Mucosa of gallbladder (tissue), 1 donor: ENCODE measurements at regions not wholly inside any gene's neighbourhood (a gene's known extent, or its start where the extent isn't known, plus 50 kb on each side); places are given as distances from the start of the nearest gene placed in this dataset.

Experiments used
- DNase-seq: peaks from one replicate; pipeline ENCODE4 v3.0.0-alpha.2; 2020; ENCODE audit warnings: low spot score
- donor health status: DM: no; HTN: no; CAD: no.

DNA sequence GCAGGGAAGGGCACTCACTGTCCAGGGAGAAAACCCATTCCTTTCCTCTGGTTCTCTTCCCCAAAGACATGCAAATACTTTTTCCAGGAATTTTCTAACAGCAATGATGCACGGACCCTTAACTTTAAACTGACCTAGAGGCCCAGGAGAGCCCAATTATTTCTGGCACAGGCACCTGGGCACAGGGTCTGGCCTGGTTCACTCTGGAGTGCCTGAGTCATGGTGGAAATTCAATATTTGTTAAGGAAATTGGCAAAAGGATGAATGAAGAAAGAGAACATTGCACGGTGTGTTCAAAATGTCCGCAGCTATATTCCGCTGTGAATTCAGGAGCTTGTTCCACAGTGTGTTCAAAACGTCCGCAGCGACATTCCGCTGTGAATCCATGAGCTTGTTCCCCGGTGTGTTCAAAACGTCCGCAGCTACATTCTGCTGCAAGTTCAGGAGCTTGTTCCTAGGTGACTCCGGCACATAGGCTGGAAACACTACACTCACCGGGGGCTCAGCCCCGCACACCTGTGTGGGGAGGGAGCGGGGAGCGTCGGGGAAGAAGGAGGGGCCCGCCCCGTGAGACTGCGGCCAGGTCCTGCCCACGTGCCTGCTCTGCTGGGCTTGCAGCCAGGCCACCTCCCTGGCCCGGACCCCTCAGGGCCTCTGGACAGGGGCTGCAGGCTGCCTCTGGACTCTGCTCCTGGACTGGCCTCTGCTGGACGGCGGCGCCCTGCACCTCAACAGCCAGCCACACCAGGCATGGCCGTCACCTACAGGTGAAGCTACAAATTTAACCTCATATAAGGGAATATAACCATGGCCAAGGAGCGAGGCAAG lies 72.0 kb upstream of the FAM20C start:
- DNase-seq: no peak

DNA sequence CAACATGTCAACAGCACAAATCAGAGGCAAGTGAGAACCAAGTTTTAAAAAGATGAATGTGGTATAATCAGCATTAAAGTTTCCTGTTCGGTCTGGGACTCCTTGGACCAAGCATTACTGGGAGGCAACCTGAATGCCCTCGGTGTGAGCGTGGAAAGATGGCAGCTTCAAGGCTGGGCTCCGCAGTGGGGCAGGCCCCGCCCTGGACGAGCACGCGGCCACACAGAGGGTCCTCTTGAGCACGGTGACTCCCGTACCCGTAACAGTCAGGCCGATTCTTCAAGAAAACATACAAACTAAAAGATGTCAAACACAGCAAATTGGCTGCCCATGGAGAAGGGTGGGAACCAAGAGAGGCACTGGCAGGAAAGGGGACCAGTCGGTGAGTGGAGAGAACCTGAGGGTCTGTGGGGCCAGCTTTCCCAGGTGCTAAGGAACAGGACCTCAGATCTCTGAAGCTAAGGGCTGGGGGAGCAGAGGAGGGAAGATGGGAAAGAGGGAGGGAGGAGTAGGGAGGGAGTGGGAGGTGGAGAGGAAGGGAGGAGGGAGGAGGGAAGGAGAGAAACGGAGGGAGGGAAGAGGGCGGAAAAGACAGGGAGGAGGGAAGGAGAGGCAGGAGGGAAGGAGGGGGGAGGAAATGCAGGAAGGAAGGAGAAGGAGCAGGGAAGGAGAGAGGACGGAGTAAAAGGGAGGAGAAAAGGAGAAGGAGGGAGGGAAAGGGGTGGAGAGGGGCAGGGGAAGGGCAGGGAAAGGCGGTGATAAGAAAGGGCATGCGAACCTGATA lies 71.2 kb upstream of the FAM20C start:
- no peak for DNase-seq

DNA sequence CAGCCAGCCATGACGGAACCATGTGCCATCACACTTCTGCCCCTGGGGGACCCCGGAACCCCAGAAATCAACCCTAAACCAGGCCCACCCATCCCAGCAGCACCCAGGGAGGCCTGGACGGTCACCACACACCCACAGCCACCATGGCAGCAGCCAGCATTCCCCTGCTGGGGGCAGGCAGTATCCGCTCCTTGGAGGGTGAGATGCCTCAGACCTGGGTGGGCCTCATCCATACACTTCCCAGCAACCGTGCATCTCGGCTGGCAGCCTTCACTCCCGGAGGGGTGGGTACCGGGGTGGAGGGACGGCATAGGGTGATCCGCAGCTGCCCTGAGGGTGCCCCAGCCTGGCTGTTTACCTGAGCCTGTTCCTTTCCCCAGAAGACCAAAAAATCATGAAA lies 69.1 kb upstream of the FAM20C start:
- DNase-seq: no peak

DNA sequence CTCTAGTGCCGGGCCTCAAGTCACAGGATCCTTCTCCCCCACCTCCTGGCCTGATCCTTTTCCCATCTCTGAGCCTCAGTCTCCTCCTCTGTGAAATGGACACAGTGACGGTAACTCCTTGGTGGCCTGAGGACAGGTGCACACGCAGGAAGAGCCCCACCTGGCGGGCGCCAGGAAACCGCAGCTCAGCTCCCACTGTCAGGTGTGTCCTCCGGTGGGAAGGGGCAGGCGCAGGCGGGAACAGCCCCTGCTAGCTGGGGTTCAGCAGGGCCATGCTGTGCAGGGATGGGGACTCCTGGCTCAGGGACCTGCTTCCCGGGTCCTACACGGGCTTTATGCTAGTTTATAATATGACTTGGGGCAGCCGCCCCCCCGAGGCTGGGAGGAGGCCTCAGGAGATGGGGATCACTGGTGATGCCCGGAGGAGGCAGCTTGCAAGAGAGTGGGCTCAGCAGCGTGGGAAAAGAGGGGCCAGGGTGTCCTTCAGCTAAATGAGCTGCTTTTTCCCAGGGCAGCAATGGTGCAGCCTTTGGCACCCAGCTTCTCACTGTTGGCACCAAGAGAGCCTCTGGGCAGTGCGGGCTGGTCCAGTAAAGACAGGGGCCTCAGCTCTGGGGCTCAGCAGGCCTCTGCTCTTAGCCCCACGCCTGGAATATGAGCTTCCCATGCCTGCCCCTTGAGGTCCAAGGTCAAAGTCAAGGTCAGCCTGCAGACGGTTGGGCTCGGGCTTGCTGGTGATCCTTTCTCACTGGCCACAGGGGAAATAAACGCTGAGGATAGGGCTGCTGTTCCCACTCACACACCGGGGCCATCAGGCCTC lies 68.0 kb upstream of the FAM20C start:
- no peak for DNase-seq

DNA sequence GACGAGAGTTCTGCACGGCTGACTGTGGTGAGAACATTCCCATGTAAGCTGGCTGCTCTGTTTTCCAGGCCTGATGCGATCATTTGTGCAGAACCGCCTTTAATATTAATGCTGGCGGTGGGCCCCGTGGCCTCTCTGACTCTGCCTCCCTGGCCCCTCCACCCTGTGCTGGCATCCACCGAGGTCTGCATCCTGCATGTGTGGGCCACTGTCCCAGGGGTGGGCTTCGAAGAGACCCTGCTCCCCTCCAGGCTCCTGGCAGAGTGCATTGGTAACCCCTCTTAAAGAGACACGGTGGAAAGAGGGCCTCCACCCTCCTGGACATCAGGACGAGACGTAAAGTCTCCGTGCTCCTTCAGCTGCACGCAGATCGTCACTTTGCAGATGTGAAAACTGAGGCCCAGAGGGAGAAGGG lies 67.3 kb upstream of the FAM20C start:
- no peak for DNase-seq

DNA sequence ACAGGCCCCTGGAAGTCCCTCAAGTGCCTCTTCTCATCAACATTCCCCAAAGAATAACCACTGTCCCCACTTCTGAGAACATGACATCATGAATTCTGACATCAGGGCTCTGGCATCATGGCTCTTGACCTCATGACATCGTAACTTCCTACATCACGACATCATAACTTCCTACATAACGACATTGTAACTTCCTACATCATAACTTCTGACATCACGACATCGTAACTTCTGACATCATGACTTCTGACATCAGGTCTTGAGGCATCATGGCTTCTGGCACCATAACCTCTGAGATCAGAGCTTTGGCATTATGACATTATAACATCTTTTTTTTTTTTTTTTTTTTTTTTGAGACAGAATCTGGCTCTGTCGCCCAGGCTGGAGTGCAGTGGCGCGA lies 66.7 kb upstream of the FAM20C start:
- DNase-seq: no peak

DNA sequence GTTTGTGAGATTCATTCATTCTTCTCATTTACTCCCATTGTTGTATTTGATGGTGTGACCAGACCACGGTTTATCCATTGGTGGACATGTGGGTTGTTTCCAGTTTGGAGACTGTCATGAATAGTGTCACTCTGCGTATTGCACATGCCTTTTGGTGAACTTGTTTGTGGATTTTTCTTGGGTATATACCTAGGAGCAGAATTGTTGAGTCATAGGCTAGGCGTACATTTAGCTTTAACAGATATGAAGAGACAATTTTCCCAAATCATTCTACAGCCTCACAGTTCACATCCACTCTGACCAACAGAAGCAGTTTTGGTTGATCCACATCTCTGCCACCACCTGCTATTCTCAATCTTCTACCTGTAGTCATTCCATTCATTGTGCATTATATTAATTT lies 66.0 kb upstream of the FAM20C start:
- DNase-seq: no peak

DNA sequence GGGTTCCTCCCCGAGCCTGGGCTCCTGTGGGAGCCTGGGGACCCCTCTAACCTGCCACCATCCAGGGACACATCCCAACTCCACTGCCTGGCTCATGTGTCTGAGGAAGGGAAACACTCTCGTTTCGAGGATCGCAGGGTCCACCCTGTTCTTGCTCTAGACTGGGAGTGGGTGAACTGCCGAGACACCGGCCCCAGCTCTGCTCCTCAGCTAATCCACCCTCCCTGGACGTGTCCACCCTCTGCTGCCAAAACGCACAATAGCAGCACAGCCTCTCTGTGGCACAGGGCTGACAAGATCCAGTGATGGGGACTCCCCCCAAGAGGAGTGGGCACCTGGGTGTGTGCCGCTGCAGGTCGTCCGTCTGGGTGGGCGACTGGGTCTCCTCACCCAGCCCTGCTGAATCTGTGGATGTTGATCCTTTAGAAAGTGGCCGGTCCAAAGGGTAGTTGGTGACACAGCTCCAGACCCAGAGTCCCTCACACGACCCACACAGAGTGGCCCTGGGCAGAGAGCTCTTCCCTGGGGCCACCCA lies 65.2 kb upstream of the FAM20C start:
- DNase-seq: no peak

DNA sequence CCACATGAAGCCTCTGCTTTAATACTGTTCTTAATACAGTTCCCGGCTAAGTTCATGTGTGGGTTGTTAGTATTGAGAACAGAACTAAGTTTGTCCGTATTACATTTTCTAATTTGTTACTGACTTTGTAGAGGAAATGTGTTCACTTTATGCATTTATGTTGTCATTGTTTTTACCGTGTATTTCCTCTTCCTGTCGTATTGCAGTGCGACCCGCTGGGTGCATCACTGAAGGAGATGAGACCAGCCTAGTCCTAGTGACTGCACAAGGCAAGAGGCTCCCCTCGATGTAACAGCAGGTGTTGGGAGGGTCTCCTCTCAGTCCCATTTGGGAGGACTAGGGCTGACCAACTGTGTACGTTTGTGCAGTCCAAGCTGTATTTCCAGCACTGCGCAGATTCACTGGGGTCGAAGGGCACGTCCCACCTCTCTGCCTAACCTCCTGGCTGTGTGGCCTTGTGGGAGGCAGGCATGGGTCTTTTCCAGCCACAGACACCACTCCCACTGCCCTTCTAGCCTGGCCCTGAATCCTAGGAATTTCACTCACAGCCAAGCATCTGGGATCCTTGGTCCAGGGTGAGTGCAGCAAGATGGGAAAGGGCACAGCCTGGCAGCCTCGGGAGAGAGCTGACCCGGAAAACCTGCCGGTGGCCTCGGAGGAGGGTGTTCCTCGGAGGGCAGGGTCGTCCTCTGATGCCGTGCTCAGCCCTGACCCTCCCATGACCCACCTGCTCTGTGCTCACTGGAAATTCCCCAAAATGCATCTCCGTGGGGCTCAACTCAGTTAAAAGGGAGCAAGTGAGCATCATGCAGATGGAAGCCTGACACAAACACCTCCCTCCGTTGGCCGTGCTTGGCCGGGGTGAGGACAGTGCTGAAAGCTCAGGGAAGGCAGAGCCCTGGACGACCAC lies 63.9 kb upstream of the FAM20C start:
- no peak for DNase-seq

DNA sequence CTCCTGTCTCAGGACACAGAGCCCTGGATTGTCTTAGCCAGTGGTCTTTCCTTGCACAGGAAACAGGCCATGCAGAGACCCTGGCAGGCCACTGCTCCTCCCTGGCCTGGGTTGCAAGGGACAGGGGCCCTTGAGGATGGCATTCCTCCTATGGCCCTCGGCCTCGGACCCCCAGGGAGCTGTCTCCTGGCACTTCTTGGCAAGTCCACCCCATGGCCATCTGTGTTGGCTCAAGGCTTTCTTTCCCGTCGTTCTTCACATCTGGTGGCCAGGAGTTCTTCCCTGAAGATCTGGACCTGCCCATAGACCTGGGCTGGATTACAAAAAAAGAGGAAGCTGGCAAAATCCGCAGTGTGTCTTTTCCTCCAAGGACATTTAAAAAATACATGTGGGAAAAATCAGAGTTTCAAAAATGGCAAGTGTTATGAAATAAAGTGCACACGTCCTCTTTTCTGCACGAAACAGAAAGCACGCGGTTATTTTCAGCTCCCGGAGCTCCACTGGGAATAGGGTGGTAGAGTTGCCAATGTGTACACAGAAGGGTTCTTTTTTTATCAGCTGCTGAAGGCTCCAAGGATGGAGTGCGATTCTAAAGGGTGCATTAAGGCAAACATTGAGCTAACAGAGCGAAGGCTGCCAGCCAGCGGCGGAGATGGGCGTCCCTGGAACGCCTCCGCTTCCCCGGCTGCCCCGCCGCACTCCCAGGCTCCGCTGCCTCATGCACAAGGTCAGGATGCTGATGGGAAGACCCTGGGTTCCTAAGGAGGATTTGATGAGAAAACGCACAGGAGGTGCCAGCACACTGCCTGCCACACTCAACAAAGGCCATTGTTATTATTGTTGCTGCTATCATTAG lies 62.8 kb upstream of the FAM20C start:
- peak; percentile 37 for DNase-seq

DNA sequence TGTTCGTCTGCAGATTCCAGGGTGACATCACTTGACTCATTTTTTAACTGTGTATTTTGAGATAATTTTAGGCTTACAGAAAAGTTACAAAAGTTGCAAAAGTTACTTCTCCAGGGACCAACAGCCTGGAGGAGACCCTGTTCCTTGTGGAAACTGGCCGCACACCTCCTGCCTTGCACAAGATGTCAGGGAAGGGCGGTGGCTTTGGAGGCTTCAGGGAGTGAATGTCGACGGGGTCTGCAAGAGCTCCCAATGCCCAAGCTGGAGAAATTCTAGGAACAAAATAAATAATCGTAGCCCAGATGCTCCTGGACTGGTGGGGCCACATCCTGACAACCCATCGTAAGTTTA lies 62.2 kb upstream of the FAM20C start:
- no peak for DNase-seq

DNA sequence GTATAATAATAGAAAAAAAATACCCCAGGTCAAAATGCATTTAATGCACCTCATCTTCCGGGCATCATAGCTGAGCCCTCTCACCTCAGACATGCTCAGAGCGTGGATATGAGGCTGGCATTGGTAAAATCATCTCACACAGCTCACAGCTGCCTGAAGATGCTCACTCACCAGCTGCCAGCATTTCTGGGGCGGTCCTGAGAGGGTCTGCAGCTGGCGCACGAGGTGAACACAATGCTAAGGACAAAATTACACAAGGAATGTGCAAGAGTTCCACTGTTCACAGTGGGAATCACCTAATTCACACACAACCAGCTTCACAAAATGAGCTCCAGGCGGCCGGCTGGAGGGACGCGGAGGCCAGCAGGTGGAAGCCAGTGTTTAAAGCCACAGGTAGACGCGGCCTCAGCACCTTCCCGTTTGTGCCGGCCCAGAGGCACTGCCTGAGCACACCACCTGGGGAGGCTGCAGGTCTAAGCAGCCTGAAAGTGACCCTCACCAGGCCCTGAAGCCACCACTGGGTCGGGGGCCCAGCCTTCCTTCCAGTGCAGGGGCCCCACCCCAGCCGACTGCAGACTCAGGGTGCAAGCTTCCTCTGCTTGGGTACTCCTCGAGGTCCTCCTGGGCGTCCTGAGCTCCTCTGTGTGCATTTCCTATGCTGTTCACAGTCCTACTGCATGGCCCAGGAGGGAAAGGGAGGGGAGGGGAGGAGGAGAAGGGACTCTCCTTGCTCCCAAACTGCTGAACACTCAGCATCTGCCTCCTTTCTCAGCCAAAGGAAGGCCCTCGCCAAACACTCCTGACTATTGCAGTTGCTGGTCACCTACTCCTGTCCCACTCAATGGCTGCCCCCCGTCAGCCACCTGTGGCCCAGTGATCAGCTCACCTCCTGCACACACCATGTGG lies 61.2 kb upstream of the FAM20C start:
- no peak for DNase-seq

DNA sequence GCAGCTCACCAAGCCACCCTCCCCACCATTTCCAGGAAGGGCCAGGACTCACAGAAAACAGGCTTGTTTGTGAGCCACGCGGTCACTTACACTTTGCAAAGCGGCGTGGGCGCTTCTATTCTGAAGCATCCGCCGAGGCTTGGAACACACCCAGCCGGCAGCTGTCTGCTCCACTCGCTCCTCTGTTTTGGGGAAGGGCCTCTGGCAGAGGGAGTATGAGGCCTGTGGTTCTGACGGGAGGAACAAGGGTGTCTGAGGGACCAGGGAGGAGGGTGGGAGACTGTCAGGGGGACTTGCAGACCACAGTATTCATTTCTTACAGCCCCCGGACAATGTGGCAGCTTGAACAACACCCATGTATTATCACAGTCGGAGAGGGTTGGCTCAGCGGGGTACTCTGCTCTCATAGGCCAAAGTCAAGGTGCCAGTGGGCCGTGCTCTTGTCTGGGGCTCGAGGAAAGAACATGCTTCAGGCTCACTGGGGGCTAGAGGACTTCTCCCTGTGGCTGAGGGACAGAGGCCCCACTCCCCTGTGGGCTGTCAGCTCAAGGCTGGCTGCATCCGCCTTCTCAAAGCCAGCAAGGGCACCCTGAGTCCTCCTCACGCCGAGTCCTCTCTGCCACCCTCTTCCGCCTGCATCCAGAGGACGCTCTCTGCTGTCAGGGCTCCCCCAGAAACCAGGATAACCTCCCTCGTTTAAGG lies 60.4 kb upstream of the FAM20C start:
- peak; percentile 40 for DNase-seq

DNA sequence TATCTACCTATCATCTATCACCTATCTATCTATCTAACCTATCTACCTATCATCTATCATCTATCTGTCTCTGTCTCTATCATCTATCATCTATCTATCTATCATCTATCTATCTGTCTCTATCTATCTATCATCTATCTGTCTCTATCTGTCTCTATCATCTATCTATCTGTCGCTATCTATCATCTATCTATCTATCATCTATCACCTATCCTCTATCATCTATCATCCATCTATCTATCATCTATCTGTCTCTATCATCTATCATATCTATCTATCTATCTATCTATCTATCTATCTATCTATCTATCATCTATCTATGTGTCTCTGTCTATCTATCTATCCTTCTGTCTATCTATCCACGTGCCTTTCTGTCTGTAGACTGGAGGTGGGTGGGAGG lies 59.5 kb upstream of the FAM20C start:
- no peak for DNase-seq

DNA sequence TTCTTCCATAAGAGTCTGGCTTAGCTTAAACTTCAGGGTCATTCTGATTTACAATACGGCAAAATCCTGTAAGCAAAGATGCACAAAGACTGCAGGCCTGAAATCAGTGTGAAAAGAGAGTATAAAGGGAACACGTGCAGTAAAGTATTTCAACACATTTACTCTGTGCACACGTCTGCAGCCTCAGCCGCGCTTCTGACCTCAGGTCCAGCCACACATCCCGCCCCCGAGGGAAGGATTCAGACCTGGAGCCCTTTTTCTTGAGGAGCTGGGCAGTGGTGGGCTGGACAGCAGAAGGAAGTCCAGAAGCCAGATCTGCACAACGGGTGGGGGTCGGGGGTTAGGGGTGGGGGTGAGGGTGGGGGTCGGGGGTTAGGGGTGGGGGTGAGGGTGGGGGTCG lies 58.9 kb upstream of the FAM20C start:
- no peak for DNase-seq

DNA sequence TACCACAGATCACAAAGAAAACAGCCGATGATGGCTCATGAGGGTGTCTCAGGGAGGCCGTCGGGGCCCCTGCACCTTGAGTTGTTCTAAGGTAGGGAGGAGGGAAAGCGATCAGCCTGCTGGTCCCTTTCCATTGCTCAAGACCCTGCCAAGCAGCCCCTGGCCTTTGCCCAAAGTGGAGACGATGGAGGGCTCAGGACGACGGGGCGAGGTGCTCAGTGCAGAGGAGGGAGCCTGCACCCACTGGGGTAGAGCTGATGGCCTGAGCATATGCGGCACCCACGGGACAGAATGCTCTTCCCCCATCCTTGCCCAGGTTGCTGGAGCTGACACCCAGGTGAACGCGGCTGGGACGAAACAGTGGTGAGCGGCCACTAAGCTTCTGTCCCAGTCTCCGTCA lies 58.3 kb upstream of the FAM20C start:
- DNase-seq: no peak

DNA sequence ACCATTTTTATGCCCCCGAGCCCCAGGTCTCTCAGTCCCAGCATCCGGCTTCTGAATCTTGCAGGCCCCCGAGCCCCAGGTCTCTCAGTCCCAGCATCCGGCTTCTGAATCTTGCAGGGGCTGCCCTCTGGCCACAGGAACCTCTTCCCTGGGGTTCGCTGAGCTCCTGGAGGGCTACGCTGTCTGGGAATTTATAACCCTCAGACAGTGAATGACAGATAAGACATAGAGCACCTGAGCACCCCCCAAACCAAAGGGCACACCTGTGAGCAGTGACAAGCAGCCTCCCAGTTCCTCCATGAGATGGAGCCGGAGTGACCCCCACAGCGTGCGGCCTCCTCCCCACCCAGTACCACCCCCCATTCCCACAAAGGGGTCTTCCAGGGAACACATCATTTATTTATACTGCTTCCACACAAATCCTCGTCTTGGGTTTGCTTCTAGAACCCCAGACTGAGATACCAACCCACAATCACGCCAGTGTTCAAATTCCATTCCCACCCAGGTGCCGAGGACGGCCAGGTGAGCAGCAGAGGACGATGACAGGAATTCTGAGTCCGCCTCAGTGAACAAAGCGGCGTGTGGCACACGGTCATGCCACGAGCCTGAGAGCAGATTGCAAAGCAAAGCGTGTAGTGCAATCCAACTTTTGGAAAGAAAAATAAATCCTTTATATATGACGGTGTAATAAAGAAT lies 57.7 kb upstream of the FAM20C start:
- no peak for DNase-seq

DNA sequence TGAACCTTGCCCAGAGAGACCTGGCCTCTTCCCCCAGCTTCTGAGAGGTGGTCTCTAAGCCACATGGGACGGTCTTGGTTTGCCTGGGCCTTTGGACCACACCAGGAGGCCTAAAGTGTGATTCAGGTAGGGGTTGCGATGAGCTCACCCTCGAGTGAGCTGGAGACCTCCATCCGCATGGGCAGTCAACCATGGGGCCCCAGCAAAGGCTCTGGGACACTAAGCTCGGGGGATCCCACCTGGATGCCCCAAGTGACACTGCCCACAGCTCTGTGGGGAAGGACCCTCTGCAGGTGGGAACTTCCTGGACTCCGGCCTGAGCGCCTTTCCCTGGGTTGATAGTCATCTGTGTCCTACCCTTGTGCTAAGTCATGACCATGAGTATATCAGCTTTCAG lies 57.1 kb upstream of the FAM20C start:
- DNase-seq: no peak
